ENCODE measurements at regions not wholly inside any gene's neighbourhood (a gene's known extent, or its start where the extent isn't known, plus 50 kb on each side); places are given as distances from the start of the nearest gene placed in this dataset.

DNA sequence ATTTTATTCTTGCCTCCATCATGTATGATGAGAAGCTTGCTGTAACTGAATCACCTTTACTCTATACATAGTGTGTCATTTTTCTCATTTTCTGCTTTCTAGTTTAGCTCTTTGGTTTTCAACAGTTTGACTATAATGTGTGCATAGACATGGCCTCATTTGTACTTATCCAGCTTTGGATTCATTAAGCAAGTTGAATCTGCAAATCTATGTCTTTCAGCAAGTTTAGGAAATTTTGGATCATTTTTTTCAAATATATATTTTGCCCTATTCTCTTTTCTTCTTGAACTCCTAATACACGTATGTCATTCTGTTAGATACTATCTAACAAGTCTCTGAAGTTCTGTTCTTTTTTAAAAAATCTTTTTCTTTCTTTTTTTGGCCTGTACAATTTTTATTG is 57.8 kb downstream of the PRLHR start:
- DNase-seq, result no peak

DNA sequence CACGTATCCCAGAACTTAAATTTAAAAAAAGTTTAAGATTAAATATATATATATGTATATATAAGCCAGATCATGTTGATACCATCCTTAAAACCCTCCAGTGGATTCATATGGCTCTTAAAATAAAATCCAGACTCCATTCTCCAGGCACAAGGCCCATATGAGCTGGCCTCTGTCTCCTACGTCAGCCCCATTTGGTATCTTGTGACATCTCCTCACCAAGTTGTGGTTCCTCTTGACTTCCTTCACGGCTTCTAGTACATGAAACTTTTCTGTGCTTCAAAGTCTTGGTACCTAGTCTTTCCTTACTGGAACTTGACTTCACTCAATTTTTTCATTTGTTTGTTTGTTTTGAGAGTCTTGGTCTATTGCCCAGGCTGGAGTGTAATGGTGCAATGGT is 61.3 kb downstream of the PRLHR start:
- no peak for DNase-seq

DNA sequence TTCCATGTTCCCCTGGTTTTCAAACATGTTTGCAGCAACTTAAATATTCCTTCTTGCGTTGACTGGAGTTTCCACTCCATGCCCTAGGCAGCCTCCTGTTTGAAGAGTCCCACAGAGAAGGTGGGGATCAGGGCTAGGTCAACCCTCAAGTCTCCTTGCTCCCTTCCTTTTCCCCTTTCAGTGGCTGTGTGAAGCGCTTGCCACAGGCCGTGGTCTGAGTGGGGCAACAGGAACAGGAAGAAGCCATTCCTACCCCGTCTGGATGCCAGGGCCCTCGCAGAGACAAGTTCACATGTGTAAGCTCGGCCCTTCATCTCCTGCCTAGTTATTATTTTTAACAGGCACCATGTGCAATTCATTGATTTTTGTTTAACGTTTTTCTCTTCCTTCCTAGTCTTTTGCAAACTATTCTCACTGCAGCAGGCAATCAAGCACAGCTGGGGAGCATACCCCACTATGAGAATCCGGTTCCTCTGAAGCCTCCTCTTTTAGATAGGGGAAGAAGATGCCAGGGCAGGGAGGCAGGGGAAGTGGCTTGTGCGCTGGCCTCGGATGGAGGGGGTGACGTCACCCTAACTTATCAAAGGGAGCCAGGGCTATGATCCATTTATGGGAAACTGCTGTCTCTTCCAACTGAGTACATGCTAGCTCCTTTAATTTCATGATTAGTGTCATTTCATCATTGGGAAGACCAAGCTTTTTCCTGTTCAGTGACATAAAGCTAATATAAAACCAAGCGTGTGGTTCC is 64.2 kb downstream of the PRLHR start:
- no peak for DNase-seq

DNA sequence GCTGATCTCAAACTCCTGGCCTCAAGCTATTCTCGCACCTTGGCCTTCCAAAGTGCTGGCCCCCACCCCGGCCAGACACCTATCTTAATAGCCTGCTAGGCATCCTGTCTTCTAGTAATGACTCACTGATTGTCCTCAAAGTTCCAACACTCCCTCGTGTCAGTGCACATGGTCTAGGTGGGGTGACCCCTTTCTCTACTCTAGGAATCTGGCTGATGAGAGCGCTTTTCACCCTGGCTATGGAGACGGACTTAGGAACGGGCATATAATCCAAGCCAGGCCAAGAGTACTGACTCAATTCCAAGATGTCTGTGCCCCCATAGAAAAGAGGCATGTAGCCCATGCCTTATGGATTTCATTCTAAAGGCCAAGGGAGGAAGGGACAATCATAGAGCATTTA is 67.0 kb downstream of the PRLHR start:
- DNase-seq, result no peak

DNA sequence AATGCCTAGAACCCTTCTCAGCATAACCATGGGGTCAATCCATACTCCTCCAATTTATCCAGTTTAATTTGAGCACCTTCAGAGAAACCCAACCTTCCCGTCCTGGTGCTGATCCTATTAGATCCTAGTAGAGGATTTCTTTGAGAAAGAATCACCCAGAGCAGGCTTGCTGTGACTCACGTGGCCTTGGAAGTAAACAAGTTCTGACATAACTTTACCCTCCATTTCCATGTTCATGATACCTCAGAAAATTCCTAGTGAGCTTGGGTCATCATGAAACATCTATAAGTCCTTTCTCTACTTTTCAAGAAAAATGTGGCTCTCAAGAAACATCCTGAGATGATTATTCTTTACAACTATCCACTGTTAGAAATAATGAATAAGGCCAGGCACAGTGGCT is 71.7 kb downstream of the PRLHR start:
- no peak for DNase-seq

DNA sequence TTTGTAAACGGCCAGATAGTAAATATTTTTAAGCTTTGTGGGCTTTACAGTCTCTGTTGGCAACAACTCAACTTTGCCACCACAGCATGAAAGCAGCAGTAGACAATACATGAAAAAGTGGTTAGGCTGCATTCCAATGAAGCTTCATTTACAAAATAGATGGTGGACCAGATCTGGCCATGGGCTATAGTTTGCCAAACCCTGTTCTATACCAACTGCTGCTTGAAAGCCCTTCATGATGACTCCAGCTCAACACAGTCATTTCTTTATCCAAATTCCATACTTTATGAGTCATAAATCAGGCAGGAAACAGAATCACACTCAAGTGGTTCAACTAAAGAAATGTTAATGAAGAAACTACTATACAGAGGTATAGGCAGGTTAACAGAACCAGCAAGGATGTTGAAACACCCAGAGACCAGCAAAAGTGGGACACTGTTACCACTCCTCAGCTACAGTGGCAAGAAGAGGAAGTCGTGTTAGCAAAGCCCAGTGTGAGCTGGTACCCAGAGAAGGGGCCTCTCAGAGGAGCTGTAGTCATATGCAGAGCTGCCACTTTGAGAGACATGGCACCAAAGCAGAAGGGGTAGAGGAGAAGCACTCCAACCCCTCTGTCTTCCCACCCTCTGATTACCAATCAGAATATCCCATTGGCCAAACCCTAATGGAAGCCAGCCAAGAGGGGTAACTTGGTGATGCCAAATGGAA is 72.5 kb downstream of the PRLHR start:
- no peak for DNase-seq

DNA sequence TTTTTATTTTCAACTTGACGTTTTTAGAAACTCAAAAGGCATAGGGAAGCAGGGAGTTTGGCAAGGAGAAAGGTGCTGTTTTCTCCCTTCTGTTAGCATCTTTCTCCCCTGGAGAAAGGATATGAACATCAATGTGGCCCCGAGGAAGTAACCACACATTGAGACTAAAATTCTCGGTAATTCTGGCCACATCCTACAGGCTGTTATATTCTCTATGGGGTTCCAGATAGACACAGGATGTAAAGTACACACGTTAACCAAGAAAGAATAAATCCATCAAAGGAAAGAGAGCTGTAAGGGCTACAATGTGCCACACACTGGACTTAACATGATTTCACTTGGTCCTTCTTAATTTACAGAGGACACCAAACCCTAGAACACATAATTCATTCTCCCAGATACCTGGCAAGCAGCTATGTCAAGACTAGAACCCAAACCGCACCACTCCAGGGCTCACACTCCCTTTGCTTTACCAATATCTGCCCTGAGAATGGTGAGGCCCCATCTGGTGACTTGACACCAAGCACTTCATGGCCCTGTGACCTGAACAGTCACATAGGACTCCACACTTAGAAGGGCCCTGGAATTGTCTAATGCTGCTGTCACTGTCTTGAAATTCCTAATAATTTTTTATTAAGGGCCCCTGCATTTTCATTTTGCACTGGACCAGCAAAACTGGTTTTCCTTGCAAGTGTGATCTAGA is 73.9 kb downstream of the PRLHR start:
- DNase-seq, result no peak

DNA sequence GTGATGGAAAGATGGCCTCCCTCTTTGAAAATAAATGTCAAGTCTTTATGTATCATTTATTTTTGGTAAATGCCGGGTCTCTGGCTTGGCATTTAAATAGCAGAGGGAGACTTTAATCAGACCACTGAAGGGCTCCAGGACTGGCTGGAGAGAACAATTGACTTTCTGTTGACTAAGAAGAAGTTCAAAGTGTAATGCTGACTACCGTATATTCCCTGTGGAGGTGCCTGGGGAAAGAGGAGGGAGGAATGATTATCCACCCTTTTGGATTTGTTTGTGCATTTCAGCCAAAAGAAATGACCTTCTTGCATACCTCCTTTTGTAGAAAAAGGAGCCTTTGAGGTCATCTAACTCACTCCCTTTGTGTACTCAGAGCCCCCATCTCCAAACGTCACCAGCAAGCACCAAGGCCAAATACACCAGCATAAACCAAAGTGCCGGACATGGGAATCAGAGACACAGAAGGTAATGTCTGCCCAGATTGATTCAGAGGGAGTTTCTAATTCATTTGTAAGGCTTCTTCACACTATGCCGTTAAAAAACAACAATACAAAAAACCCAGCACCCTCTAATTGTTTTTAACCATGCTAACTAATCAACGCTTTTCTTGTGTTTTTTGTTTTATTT is 75.2 kb downstream of the PRLHR start:
- no peak for DNase-seq

DNA sequence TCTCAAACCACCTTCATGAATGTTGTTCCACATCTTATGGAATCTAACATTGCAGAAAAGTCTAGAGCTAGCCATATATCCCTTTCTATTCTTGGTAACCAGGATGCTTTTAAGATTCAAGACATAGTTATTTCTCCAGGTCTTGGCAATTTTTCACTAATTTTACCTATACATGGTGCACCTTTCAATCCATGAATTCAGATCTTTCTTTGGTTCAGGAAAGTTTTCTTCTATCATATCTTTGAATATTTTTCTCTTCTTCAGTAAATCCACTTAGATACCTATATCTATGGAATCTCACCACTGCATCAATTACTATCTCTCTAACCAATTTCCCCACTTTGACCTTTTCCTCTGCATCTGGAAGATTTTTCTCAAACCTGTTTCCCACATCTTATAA is 77.4 kb downstream of the PRLHR start:
- no peak for DNase-seq

DNA sequence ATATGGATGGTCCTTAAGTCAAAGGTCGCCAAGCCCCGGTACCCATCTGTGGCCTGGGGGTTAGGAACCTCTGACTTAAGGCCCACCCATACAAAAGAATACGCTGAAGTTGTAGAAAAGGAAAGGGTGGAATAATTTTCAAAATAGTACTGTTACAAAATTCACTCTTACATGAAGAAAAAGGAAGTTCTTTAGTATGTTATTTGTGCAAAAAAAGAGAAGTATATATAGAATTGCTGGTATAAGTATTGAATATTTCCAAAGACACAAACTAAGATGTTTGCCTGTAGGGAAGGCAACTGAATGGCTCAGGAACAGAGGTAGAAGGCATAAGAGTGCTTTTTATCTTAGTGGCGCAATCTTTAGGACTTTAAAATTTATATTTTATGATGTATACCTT is 78.7 kb downstream of the PRLHR start:
- DNase-seq, result no peak

DNA sequence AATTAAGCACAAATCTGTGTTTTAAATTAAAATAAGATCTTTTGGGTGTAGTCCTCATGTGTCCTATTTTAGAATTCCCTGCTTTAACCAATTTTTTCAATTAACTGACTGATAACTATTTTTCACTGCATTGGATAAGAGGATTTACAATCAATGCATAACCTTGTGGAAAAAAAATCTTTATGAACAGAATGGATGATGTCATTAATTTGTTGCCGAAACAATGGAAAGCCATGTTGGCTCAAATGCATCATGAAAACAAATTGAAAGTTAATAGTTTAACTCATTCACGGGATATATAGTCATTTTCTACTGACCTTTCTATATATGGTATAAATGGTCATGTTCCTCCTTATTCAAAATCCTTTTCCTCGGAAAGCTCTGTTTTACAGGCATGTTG is 82.3 kb downstream of the PRLHR start:
- no peak for DNase-seq

DNA sequence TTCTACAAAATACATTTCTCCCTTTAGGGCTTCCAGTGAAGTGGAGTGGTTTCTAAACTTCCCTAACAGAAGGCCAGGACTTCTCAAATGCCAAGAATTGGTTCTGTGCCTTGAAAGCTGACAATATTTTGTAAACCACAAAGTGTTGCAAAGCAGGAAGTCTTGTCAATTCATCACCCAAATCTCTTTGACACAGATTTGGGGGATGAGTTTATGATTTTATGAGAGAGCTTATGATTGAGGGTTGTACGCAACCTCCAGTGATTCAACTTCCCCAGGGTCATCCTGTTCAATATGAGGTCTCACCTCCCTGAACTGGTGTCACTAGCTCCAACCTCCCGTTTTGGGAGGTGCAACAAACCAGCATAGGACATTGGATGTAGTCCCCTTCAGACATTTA is 83.7 kb downstream of the PRLHR start:
- no peak for DNase-seq

DNA sequence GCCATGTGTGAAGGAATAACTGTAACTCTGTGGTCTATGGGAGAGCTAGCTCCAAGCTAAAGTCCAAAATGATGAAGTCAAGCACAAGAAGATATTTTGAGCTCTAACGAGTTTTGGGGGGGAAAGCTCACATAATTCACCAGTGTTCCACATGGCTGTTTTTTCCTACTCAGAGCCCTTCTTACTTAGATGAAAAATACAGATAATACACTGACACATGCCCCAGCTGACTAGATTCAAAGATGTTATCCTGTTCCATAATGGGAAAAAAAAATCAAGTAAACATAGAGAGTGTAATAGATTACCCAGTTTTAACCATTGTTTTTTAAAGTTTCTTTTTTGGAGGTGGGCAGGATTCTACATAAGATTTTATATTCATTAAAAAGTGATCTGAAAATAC is 86.6 kb downstream of the PRLHR start:
- DNase-seq, result no peak

DNA sequence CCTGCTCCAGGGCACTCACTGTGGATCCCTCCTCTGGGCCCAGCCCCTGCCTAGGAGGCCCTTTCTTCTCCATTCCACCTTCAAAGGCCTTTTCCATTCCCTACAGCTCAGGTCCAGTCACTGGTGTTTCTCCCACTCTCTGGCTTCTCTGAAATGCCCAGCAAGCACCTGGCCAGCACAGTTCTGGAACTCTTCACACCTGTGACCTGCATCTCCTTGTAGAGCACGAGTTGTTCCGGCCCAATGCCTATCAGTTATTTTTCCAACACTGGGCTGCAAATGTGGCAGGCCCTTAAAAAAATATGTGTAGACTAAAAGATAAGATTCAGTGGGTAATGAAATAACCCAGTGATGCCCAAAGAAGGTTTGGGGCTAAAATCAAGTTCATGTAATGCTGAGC is 87.1 kb downstream of the PRLHR start:
- DNase-seq, result no peak

DNA sequence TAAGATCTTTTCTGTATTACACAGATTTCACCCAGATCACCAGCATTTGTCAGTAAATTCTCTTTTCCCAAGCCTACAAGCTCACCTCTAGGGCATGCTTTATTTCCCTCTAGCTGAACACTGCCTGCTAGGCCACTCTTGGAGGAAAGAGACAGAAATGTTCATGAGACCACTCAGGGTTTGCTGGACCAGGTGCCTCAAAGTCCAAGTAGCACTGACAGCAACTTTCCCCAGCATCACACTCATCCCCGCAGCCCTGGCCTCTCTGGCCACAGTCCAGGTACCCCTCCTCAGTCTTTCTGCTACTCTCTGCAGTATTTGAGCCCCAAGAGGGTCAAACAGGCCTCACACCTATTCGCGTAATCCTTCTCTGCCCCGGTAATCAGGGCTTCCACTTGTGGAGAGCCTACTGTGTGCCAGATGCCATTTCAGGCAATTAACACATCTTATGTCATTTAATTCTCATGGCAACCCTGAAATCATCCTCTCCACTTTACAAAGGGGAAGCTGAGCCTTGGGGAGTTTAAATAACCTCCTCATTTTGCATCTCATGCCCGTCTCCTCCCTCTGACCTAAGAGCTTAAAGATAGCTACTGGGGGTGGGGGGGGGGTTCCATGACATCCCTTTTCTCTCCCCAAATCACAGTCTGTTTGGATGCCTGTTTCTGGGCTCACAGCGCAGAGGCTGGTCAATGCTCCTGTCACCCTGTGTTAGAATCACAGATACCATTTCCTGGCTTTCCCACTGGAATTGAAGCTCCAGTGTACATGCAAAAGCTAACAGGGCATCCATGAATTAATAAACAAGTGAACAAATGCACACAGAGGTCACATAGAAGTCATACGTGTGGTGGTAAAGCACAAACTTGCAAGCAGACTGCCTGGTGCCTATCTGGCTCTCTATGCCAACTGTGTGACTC is 88.5 kb downstream of the PRLHR start:
- no peak for DNase-seq

DNA sequence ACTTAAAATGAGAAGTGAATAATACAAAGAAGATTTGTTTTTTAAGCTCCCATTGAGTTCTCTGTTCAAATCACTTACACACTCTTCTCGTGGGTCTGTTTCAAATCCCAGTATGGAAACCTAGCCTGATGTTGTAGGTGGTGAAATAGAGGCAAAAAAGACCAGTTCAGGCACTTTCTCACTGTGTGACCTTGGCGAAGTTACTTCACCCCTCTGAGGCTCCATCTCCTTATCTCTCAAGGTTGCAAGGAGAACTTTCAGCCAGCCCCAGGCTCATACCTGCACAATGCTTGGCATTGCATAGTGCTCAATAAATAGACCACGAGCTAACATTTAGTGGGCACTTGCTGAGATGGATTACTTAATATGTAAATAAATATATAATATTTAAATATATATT is 90.1 kb downstream of the PRLHR start:
- DNase-seq, result no peak

DNA sequence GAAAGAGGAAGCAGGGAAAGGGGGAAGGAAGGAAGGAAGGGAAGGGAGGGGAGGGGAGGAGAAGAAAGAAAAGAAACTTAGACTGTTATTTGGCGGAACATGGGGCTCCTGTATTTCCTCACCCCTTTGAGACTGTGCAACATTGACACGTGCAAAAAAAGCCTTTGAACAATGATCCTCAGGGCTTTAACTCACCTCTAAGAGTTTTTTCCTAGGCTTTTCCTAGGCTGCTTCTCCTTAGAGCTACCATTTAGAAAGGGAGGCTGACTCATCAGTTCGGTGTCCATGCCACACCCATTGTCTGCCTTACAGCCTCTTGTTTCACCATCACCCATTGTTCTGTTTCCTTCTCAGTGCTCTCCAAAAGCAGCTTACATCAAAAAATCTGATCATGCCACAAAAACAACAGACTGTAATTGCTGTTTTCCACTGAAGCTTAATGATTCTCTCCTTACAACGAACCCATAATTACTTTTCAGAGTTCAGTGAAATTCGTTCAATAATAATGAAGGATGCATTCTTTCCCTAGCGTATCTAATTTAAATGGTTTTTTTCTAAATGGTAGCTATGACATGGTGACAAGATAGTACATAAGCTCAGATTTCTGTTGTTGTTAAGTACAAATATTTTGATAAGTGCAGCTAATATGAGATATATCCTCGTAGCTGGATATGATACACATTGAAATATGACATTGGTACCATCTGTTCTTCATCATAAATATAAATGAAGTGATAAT is 90.8 kb downstream of the PRLHR start:
- no peak for DNase-seq

DNA sequence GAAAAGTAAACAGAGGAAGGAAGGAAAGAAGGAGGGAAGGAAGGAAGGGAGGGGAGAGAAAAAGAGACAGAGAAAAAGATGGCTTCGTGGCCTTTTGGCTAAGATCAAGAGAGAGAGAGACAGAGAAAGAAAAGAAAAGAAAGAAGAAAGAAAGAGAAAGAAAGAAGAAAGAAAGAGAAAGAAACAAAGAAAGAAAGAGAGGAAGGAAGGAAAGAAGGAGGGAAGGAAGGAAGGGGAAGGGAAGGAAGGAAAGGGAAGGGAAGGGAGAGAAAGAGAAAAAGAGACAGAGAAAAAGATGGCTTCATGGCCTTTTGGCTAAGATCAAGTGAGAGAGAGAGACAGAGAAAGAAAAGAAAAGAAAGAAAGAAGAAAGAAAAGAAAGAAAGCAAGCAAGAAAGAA is 91.4 kb downstream of the PRLHR start:
- DNase-seq, result no peak

DNA sequence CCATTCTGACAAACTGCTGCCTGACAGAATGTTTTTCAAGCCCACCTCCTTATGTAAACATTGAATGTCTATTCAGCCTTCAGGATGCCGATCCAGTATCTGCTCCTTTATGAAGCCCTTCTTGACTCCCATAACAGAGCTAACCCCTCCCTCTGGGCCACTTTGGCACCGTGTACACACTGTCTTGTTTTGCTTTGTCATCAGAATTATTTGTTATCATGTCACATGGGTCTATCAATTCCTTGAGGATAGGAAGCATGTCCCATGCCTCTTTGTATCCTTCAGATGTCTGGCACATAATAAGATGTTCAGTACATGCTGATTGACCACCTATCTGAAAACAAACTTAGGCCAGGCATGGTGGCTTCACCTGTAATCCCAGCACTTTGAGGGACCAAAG is 92.3 kb downstream of the PRLHR start:
- DNase-seq, result no peak

DNA sequence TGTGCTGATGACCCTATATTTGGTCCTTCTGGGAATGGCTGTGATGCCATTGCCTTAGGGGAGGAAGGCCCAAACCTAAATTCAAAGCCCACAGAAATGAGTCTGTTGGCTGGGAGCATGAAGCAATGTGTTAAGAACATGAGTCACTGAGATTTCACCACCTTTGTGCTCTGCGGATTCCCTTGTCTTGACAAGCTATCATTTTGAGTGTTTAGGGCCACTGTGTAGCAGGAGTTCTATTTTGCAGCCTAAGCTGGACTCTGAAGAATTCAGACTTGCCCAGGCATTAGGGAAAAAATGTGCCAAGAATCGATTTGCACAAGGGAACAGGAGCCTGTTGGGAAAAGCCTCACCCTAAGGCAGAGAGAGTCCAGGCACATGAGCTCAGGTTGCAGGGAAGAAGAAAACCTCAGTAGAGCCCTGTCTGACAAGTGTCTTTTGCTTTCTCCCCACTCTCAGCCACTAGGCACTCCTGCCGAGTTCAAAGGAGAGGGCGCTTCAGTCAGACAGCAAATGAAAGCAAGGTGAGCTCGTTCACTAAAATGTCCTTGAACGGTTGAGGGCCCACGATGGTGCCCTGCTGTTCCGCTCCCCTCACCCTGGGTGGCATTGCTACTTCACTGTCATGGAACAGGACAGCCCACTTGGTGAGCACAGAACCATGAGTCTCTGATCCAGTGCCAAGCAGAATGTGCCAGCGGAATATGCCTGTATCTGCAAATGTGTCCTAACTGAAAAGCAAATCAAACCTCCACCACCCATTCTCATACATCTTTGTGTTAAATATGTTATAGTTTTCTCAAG is 93.6 kb downstream of the PRLHR start:
- DNase-seq, result no peak

Measured in right lung (tissue), 2 donors.